ENCODE measurements at regions not wholly inside any gene's neighbourhood (a gene's known extent, or its start where the extent isn't known, plus 50 kb on each side); places are given as distances from the start of the nearest gene placed in this dataset.
A peak's percentile ranks its signal among the peaks of the same experiment; 100 is the strongest.

DNA sequence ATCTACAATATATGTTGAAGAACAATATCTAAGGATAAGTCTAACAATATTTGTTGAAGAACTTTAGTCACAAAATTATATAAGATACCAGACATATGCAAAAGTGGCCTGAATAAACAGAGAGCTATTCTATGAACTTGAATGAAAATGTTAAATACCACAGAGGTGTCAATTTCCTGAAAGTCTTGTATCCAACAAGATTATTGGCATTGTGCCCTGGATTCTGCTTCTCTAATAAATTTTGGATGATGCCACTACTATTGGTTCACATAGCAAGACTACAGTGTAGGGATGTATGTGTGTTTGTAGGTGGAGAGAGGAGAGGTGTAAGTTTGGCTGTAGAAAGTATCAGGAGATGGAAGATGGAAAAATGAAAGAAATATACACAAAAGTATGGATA lies 731.8 kb upstream of the RGMB start:
- Histone ChIP-seq H3K4me1 (ENCODE audit: insufficient read depth, low read length) (peaks cover 18% of the 10 kb centered on the region), H3K9ac (ENCODE audit: low read depth, low read length) (no peak overlapping the region), H3K27ac (ENCODE audit: low read length) (no peak overlapping the region), H3K27me3 (ENCODE audit: insufficient read depth, low read length) (no peaks in the 10 kb centered on the region), H3K9me3 (ENCODE audit: insufficient read depth, low read depth, low read length) (no peaks in the 10 kb centered on the region), H3K36me3 (ENCODE audit: insufficient read depth, low read depth, low read length) (no peaks in the 10 kb centered on the region), H3K4me3 (ENCODE audit: low read length) (no peak overlapping the region)

GRCh38 chr5:98042521-98042920 lies 730.9 kb upstream of the RGMB start:
- H3K9ac ChIP-seq (ENCODE audit: low read depth, low read length), result no peak overlapping the region
- no peak overlapping the region for H3K27ac ChIP-seq (ENCODE audit: low read length)
- H3K27me3 ChIP-seq (ENCODE audit: insufficient read depth, low read length), result no peaks in the 10 kb centered on the region
- peaks cover 18% of the 10 kb centered on the region for H3K4me1 ChIP-seq (ENCODE audit: insufficient read depth, low read length)
- H3K4me3 ChIP-seq (ENCODE audit: low read length), result peak overlapping the region; percentile 27; the same call in 1 of the 2 replicates
- no peaks in the 10 kb centered on the region for H3K36me3 ChIP-seq (ENCODE audit: insufficient read depth, low read depth, low read length)
- H3K9me3 ChIP-seq (ENCODE audit: insufficient read depth, low read depth, low read length), result no peaks in the 10 kb centered on the region

- H3K36me3 ChIP-seq (ENCODE audit: insufficient read depth, low read depth, low read length), result no peaks in the 10 kb centered on the region
- peak overlapping the region; percentile 36; the same call in 1 of the 2 replicates for H3K4me3 ChIP-seq (ENCODE audit: low read length)
- H3K27me3 ChIP-seq (ENCODE audit: insufficient read depth, low read length), result no peaks in the 10 kb centered on the region
- H3K27ac ChIP-seq (ENCODE audit: low read length), result no peak overlapping the region
- H3K9ac ChIP-seq (ENCODE audit: low read depth, low read length), result no peak overlapping the region
- H3K4me1 ChIP-seq (ENCODE audit: insufficient read depth, low read length), result peaks cover 18% of the 10 kb centered on the region
- no peaks in the 10 kb centered on the region for H3K9me3 ChIP-seq (ENCODE audit: insufficient read depth, low read depth, low read length)
Observed at GRCh38 chr5:98042961-98043360, 730.5 kb upstream of the RGMB start.

- Histone ChIP-seq H3K9ac (ENCODE audit: low read depth, low read length) (no peak overlapping the region), H3K4me1 (ENCODE audit: insufficient read depth, low read length) (no peaks in the 10 kb centered on the region; the same call in 1 of the 2 replicates), H3K36me3 (ENCODE audit: insufficient read depth, low read depth, low read length) (no peaks in the 10 kb centered on the region), H3K27me3 (ENCODE audit: insufficient read depth, low read length) (no peaks in the 10 kb centered on the region), H3K4me3 (ENCODE audit: low read length) (no peak overlapping the region), H3K27ac (ENCODE audit: low read length) (no peak overlapping the region), H3K9me3 (ENCODE audit: insufficient read depth, low read depth, low read length) (no peaks in the 10 kb centered on the region)
Observed at GRCh38 chr5:98050583-98050982, 722.9 kb upstream of the RGMB start.

GRCh38 chr5:98053170-98053569 lies 720.3 kb upstream of the RGMB start:
- H3K9ac ChIP-seq (ENCODE audit: low read depth, low read length), result no peak overlapping the region
- no peaks in the 10 kb centered on the region for H3K4me1 ChIP-seq (ENCODE audit: insufficient read depth, low read length)
- H3K9me3 ChIP-seq (ENCODE audit: insufficient read depth, low read depth, low read length), result no peaks in the 10 kb centered on the region
- no peaks in the 10 kb centered on the region for H3K36me3 ChIP-seq (ENCODE audit: insufficient read depth, low read depth, low read length)
- no peak overlapping the region for H3K27ac ChIP-seq (ENCODE audit: low read length)
- H3K27me3 ChIP-seq (ENCODE audit: insufficient read depth, low read length), result no peaks in the 10 kb centered on the region
- no peak overlapping the region for H3K4me3 ChIP-seq (ENCODE audit: low read length)

GRCh38 chr5:98060148-98060547 lies 713.3 kb upstream of the RGMB start:
- Histone ChIP-seq H3K27ac (ENCODE audit: low read length) (no peak overlapping the region), H3K27me3 (ENCODE audit: insufficient read depth, low read length) (no peaks in the 10 kb centered on the region), H3K4me1 (ENCODE audit: insufficient read depth, low read length) (no peaks in the 10 kb centered on the region), H3K9me3 (ENCODE audit: insufficient read depth, low read depth, low read length) (no peaks in the 10 kb centered on the region), H3K36me3 (ENCODE audit: insufficient read depth, low read depth, low read length) (no peaks in the 10 kb centered on the region), H3K4me3 (ENCODE audit: low read length) (no peak overlapping the region), H3K9ac (ENCODE audit: low read depth, low read length) (no peak overlapping the region)

DNA sequence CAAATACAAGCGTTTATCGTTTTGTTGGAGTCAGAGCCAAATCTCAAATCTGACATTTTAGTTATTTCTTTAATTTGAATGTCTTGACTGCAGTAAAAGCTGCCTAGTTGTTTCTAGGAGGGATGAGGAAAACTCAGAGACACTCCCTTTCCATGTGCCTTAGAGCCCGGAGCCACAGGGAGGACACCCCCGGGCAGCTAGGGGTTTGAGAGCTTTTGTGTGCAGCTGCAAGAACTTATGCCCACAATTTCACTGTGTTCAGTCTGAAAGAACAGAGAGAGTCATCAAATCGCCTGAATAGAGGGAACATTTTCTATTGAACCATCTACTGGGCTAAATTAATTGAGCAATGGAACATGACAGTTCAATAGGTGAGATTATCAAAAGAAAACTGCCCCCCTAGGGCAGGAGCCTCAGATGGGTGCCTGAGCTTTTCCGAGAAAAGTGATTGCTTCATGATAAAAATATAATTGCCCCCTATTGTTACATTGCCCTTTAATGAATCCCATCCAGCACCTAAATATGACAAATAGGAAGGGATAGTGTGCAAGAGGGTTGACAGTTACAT lies 709.3 kb upstream of the RGMB start:
- Histone ChIP-seq H3K27ac (ENCODE audit: low read length) (no peak overlapping the region), H3K9ac (ENCODE audit: low read depth, low read length) (no peak overlapping the region), H3K9me3 (ENCODE audit: insufficient read depth, low read depth, low read length) (no peaks in the 10 kb centered on the region)

GRCh38 chr5:98065261-98065909 lies 708.1 kb upstream of the RGMB start:
- H3K36me3 ChIP-seq (ENCODE audit: insufficient read depth, low read depth, low read length), result no peaks in the 10 kb centered on the region
- no peaks in the 10 kb centered on the region for H3K27me3 ChIP-seq (ENCODE audit: insufficient read depth, low read length)
- no peak overlapping the region for H3K4me3 ChIP-seq (ENCODE audit: low read length)
- H3K9ac ChIP-seq (ENCODE audit: low read depth, low read length), result no peak overlapping the region
- H3K9me3 ChIP-seq (ENCODE audit: insufficient read depth, low read depth, low read length), result no peaks in the 10 kb centered on the region
- no peak overlapping the region for H3K27ac ChIP-seq (ENCODE audit: low read length)
- H3K4me1 ChIP-seq (ENCODE audit: insufficient read depth, low read length), result no peaks in the 10 kb centered on the region

More for the DNA sequence above, 709.3 kb upstream of the RGMB start:
- Histone ChIP-seq H3K4me3 (ENCODE audit: low read length) (no peak overlapping the region), H3K36me3 (ENCODE audit: insufficient read depth, low read depth, low read length) (no peaks in the 10 kb centered on the region), H3K4me1 (ENCODE audit: insufficient read depth, low read length) (no peaks in the 10 kb centered on the region), H3K27me3 (ENCODE audit: insufficient read depth, low read length) (no peaks in the 10 kb centered on the region)

GRCh38 chr5:98066910-98067309 lies 706.6 kb upstream of the RGMB start:
- no peaks in the 10 kb centered on the region for H3K9me3 ChIP-seq (ENCODE audit: insufficient read depth, low read depth, low read length)
- H3K9ac ChIP-seq (ENCODE audit: low read depth, low read length), result no peak overlapping the region
- H3K36me3 ChIP-seq (ENCODE audit: insufficient read depth, low read depth, low read length), result no peaks in the 10 kb centered on the region
- no peak overlapping the region for H3K4me3 ChIP-seq (ENCODE audit: low read length)
- H3K27ac ChIP-seq (ENCODE audit: low read length), result no peak overlapping the region
- no peaks in the 10 kb centered on the region for H3K27me3 ChIP-seq (ENCODE audit: insufficient read depth, low read length)
- no peaks in the 10 kb centered on the region for H3K4me1 ChIP-seq (ENCODE audit: insufficient read depth, low read length)

GRCh38 chr5:98069876-98070512 lies 703.5 kb upstream of the RGMB start:
- Histone ChIP-seq H3K36me3 (ENCODE audit: insufficient read depth, low read depth, low read length) (no peaks in the 10 kb centered on the region), H3K9me3 (ENCODE audit: insufficient read depth, low read depth, low read length) (no peaks in the 10 kb centered on the region), H3K4me3 (ENCODE audit: low read length) (no peak overlapping the region), H3K9ac (ENCODE audit: low read depth, low read length) (no peak overlapping the region), H3K27me3 (ENCODE audit: insufficient read depth, low read length) (no peaks in the 10 kb centered on the region), H3K27ac (ENCODE audit: low read length) (no peak overlapping the region), H3K4me1 (ENCODE audit: insufficient read depth, low read length) (no peaks in the 10 kb centered on the region)

DNA sequence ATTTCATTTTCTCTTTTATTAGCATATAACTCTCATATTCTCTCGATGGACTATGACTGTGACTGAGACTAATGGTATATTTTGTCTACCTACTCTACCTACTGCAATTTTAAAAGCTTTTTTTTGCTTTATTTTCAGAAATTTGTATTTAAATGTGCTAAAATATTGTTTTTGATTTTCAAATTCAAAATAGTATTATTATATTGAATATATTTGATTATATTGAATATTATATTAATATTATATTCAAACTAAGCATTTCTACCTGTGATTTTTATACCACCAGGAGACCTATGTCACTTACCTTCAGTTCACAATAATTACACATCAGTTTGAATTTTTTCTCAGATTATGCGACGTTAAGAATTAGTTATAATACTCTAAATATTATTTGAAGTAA lies 700.5 kb upstream of the RGMB start:
- H3K9me3 ChIP-seq (ENCODE audit: insufficient read depth, low read depth, low read length), result no peaks in the 10 kb centered on the region

GRCh38 chr5:98076501-98076900 lies 697.0 kb upstream of the RGMB start:
- H3K4me3 ChIP-seq (ENCODE audit: low read length), result no peak overlapping the region
- H3K27ac ChIP-seq (ENCODE audit: low read length), result no peak overlapping the region
- H3K9me3 ChIP-seq (ENCODE audit: insufficient read depth, low read depth, low read length), result no peaks in the 10 kb centered on the region
- no peaks in the 10 kb centered on the region for H3K36me3 ChIP-seq (ENCODE audit: insufficient read depth, low read depth, low read length)
- no peaks in the 10 kb centered on the region for H3K4me1 ChIP-seq (ENCODE audit: insufficient read depth, low read length)
- no peak overlapping the region for H3K9ac ChIP-seq (ENCODE audit: low read depth, low read length)
- no peaks in the 10 kb centered on the region for H3K27me3 ChIP-seq (ENCODE audit: insufficient read depth, low read length)

More for the DNA sequence above, 700.5 kb upstream of the RGMB start:
- Histone ChIP-seq H3K27ac (ENCODE audit: low read length) (no peak overlapping the region), H3K4me3 (ENCODE audit: low read length) (no peak overlapping the region), H3K9ac (ENCODE audit: low read depth, low read length) (no peak overlapping the region), H3K27me3 (ENCODE audit: insufficient read depth, low read length) (no peaks in the 10 kb centered on the region), H3K4me1 (ENCODE audit: insufficient read depth, low read length) (no peaks in the 10 kb centered on the region), H3K36me3 (ENCODE audit: insufficient read depth, low read depth, low read length) (no peaks in the 10 kb centered on the region)
